ENCODE measurements at regions not wholly inside any gene's neighbourhood (a gene's known extent, or its start where the extent isn't known, plus 50 kb on each side); places are given as distances from the start of the nearest gene placed in this dataset.

GRCh38 chr2:60351321-60351720, 202.1 kb downstream of the BCL11A start:
- no peak for TF ChIP-seq YY1 (IDR thresholded peaks at IDR 0.05; ENCODE audit: insufficient read depth, insufficient read length)
- TF ChIP-seq ZNF274 (IDR thresholded peaks at IDR 0.05; ENCODE audit: low read depth, low read length) = no peak
- no peak for TF ChIP-seq SUZ12 (IDR thresholded peaks at IDR 0.05; ENCODE audit: extremely low read depth, insufficient read depth, insufficient read length)
